ENCODE measurements at regions not wholly inside any gene's neighbourhood (a gene's known extent, or its start where the extent isn't known, plus 50 kb on each side); places are given as distances from the start of the nearest gene placed in this dataset.
"Not testable (repeated sequence)": the region's sequence is repeated elsewhere in the genome, so short reads cannot be mapped to it uniquely, and the experiment has no call there.

DNA sequence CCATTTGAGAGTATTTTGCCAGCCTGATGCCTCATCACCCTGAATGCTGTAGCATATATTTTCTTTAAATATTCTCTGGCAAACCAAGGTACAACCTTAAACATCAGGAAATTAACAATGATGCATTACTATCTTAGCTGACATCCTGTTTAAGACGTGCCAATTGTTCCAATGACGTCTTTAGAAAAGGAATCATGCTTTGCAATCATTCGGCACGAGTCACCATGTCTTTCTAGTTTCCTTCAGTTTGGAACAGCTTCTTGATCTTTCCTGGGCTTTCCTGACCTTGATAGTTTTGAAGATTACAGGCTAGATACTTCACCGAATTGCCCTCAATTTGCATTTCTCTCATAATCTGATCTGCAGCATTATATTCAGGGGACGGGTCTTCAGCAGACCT, 88.2 kb upstream of the GLI2 start:
- Histone ChIP-seq H3K4me3 (ENCODE audit: low read depth, low read length) (no peak overlapping the region), H3K27me3 (ENCODE audit: control insufficient read depth, insufficient read depth, low read length) (peaks cover 2% of the 10 kb centered on the region), H3K9me3 (ENCODE audit: control insufficient read depth, insufficient read depth, low read length) (peaks cover 27% of the 10 kb centered on the region), H3K27ac (ENCODE audit: low read depth, low read length) (no peak overlapping the region)
- POLR2A ChIA-PET: interaction anchor here (0.6 kb wide), 1 partner anchor 34 kb away, joined by 4 read pairs; no protein-coding TSS in a partner anchor
- TF ChIP-seq, protein P1, sequence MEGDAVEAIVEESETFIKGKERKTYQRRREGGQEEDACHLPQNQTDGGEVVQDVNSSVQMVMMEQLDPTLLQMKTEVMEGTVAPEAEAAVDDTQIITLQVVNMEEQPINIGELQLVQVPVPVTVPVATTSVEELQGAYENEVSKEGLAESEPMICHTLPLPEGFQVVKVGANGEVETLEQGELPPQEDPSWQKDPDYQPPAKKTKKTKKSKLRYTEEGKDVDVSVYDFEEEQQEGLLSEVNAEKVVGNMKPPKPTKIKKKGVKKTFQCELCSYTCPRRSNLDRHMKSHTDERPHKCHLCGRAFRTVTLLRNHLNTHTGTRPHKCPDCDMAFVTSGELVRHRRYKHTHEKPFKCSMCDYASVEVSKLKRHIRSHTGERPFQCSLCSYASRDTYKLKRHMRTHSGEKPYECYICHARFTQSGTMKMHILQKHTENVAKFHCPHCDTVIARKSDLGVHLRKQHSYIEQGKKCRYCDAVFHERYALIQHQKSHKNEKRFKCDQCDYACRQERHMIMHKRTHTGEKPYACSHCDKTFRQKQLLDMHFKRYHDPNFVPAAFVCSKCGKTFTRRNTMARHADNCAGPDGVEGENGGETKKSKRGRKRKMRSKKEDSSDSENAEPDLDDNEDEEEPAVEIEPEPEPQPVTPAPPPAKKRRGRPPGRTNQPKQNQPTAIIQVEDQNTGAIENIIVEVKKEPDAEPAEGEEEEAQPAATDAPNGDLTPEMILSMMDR (IDR thresholded peaks at IDR 0.05; ENCODE audit: low read depth, low read length): no peak
- CTCF ChIA-PET: interaction anchor here (0.6 kb wide), 1 partner anchor 73 kb away, joined by 3 read pairs; no protein-coding TSS in a partner anchor
- DNase-seq (ENCODE audit: low read depth, low spot score): no peak

DNA sequence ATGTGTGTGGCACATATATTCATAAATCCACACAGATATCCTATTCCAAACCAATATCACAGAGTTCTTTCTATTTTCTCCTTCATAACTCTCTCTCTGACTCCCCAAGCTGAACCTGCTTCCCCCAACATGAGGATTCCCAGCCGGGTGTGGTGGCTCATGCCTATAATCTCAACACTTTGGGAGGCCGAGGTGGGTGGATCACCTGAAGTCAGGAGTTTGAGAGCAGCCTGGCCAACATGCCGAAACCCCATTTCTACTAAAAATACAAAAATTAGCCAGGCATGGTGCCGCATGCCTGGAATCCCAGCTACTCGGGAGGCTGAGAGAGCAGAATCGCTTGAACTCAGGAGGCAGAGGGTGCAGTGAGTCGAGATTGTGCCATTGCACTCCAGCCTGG, 86.3 kb upstream of the GLI2 start:
- H3K27me3 ChIP-seq (ENCODE audit: control insufficient read depth, insufficient read depth, low read length); CTCF ChIA-PET; H3K27ac ChIP-seq (ENCODE audit: low read depth, low read length); POLR2A ChIA-PET; DNase-seq (ENCODE audit: low read depth, low spot score); H3K4me3 ChIP-seq (ENCODE audit: low read depth, low read length): not testable (repeated sequence)
- peaks cover 35% of the 10 kb centered on the region for H3K9me3 ChIP-seq (ENCODE audit: control insufficient read depth, insufficient read depth, low read length)

DNA sequence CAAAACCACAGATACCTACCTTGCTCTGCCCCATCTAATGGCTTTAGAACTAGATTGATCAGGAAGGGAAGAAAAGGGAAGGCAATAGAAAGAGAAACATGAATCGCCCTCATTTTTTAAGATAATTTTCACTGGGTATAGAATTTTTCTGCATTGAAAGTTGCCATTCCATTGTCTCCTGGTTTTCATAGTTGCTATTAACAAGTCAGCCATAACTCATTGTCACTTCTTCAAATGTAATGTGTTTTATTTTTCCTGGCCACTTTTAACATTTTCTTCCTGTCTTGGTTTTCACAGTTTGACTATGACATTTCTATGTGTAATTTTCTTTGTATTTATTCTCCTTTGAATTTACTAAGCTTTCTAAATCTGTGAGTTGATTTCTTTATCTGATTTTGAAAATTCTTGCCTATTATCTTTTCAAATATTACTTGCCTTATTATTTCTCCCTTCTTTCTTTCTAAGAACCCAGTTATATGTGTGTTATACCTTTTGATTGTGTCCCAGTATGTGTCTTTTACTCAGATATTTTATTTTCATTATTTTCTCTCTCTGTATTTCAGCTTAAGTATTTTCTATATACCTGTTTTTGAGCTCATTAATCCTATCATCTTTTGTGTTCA, 85.5 kb upstream of the GLI2 start:
- CTCF ChIA-PET: interaction anchor here (0.7 kb wide), 2 partner anchors 31 to 40 kb away, joined by 3 read pairs; no protein-coding TSS in a partner anchor
- TF ChIP-seq, protein P1 (IDR thresholded peaks at IDR 0.05; ENCODE audit: low read depth, low read length): no peak
- POLR2A ChIA-PET: no interaction called here
- H3K27me3 ChIP-seq (ENCODE audit: control insufficient read depth, insufficient read depth, low read length): peaks cover 5% of the 10 kb centered on the region
- no peak overlapping the region for H3K27ac ChIP-seq (ENCODE audit: low read depth, low read length)
- H3K4me3 ChIP-seq (ENCODE audit: low read depth, low read length): no peak overlapping the region
- H3K9me3 ChIP-seq (ENCODE audit: control insufficient read depth, insufficient read depth, low read length): peaks cover 42% of the 10 kb centered on the region
- DNase-seq (ENCODE audit: low read depth, low spot score): no peak

DNA sequence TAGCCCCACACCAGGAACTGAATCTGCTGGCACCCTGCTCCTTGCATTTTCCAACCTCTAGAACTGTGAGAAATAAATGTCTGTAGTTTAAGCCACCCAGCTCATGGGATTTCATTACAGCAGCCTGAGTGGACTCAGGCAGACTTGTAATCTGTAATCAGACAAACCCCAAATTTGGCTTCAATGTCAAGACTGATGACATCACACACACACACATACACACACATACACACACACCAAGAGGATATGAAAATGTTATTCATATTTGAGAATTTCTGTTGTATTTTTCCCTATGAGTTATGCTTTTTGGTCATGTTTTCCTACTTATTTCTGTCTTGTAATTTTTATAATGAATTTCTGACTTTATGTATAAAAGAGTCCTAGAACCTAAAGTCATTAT, 83.8 kb upstream of the GLI2 start:
- H3K27me3 ChIP-seq (ENCODE audit: control insufficient read depth, insufficient read depth, low read length): peaks cover 10% of the 10 kb centered on the region
- H3K4me3 ChIP-seq (ENCODE audit: low read depth, low read length): no peak overlapping the region
- no peak for DNase-seq (ENCODE audit: low read depth, low spot score)
- peaks cover 42% of the 10 kb centered on the region for H3K9me3 ChIP-seq (ENCODE audit: control insufficient read depth, insufficient read depth, low read length)
- CTCF ChIA-PET: no interaction called here
- POLR2A ChIA-PET: no interaction called here
- TF ChIP-seq, protein P1 (IDR thresholded peaks at IDR 0.05; ENCODE audit: low read depth, low read length): no peak
- H3K27ac ChIP-seq (ENCODE audit: low read depth, low read length): no peak overlapping the region

DNA sequence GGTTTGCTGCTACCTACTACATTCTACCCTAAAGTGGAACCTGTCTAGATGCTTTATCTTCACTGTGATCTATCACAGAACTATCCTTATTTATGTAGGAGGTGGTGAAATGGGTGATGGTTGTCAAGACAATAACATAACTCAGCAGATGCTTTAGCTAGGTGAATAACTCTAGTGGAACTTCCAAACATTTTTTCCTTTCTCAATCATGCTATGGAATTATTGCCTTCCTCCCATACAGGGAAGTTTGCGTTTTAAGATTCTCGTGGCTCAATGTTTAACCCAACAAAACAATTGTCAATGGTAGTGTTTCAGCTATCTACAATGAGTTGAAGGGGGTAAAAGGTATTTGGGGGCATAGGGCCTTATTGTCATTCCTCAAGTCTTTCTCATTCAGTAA, 82.6 kb upstream of the GLI2 start:
- CTCF ChIA-PET: no interaction called here
- TF ChIP-seq, protein P1 (IDR thresholded peaks at IDR 0.05; ENCODE audit: low read depth, low read length): no peak
- Histone ChIP-seq H3K9me3 (ENCODE audit: control insufficient read depth, insufficient read depth, low read length) (peaks cover 43% of the 10 kb centered on the region), H3K27ac (ENCODE audit: low read depth, low read length) (no peak overlapping the region), H3K4me3 (ENCODE audit: low read depth, low read length) (no peak overlapping the region), H3K27me3 (ENCODE audit: control insufficient read depth, insufficient read depth, low read length) (peaks cover 16% of the 10 kb centered on the region)
- no peak for DNase-seq (ENCODE audit: low read depth, low spot score)
- POLR2A ChIA-PET: no interaction called here

Measured in AG04450 (cell line).